Heart right ventricle (tissue), 16 donors: ENCODE measurements at regions not wholly inside any gene's neighbourhood (a gene's known extent, or its start where the extent isn't known, plus 50 kb on each side); places are given as distances from the start of the nearest gene placed in this dataset.

ENCODE experiments used
- ATAC-seq, 8 donors: fragments of 200-7000 bp; cut with Tn5 transposase; one replicate each; pipeline ENCODE4 v1.9.1; 2020; ENCODE audit warnings: mild to moderate bottlenecking in 8 of 8, moderate library complexity in 8 of 8, moderate number of reproducible peaks in 1 of 8
- DNase-seq, 2 donors: peaks; one replicate each; pipeline ENCODE4 v3.0.0-alpha.2; 2020
- H3K27ac ChIP-seq, 10 donors: fragments of 200-600 bp; sonication (generic) in 2 of 10; one replicate each; pipeline versions ENCODE4 v1.5.0 to v1.8.0; 2020 to 2022; ENCODE audit warnings: mild to moderate bottlenecking in 3 of 10
- H3K27me3 ChIP-seq, 7 donors: fragments of 200-600 bp; one replicate each; pipeline ENCODE4 v1.8.0; 2021 to 2022; ENCODE audit warnings: mild to moderate bottlenecking in 2 of 7
- H3K36me3 ChIP-seq, 9 donors: fragments of 200-600 bp; sonication (generic) in 1 of 9; one replicate each; pipeline versions ENCODE4 v1.5.0 to v1.8.0; 2020 to 2022; ENCODE audit warnings: mild to moderate bottlenecking in 2 of 9
- H3K4me1 ChIP-seq, 9 donors: fragments of 200-600 bp; sonication (generic) in 1 of 9; one replicate each; pipeline versions ENCODE4 v1.5.0 to v1.8.0; 2020 to 2022; ENCODE audit warnings: mild to moderate bottlenecking in 4 of 9
- H3K4me3 ChIP-seq, 10 donors: fragments of 200-600 bp; sonication (generic) in 2 of 10; one replicate each; pipeline versions ENCODE4 v1.5.0 to v1.8.0; 2020 to 2022; ENCODE audit warnings: mild to moderate bottlenecking in 7 of 10, moderate library complexity in 2 of 10
- H3K9me3 ChIP-seq, 11 donors: fragments of 200-600 bp in 10 of 11; sonication (generic) in 2 of 11; one replicate each; pipeline versions ENCODE4 v1.5.0 to v1.8.0; 2013 to 2022; ENCODE audit warnings: mild to moderate bottlenecking in 2 of 11, control low read depth in 1 of 11, moderate library complexity in 1 of 11
- WGBS, 2 donors: extraction: QIAGEN DNeasy Blood & Tissue Kit; methylation state at CpG; one replicate each; pipeline ENCODE4 v1.1.7; 2013; ENCODE audit warnings: inconsistent platforms in 1 of 2; 5-methylcytosine and 5-hydroxymethylcytosine counted together
- intact Hi-C, 10 donors: fragments of 100-400 bp; cut with DNase I; formaldehyde crosslinking; loops; one replicate each; pipeline versions ENCODE4 v1.11.1 to v1.14.2; 2022
- TF ChIP-seq, protein P1 (sequence below), 9 donors: fragments of 200-600 bp; sonication (generic) in 2 of 9; IDR thresholded peaks; one replicate each; pipeline versions ENCODE4 v1.5.0 to v1.8.0; 2021 to 2022; ENCODE audit warnings: antibody characterized with exemption in 9 of 9, mild to moderate bottlenecking in 5 of 9, moderate library complexity in 1 of 9
- donor health status: Arrhythmogenic right ventricular cardiomyopathy.
- donor health status: ischemic (EF 13 %, LVEDD 7.1; RV severe dilation, severe dysfunction).
- donor health status: healthy with polysubstance abuse.
- donor health status: DM: no; HTN: yes; CAD: no.
- donor health status: DM: no; HTN: no; CAD: no.
- donor health status: ischemic (EF 25% LVEDD 6.9; RV normal size, moderate dysfunction).
- donor health status: ischemic (EF 25% LVEDD 5.7; RV mildly dilated, moderate dysfunction).
- donor health status: healthy.
- donor health status: DM: yes; HTN: yes; CAD: no.
- donor health status: Ischemic cardiomyopathy.
- donor health status: ischemic (EF 35%, LVEDD 5.7; RV mildly dilated, moderate dysfunction).
- donor health status: nonischemic (EF 11% LVEDD 7.7; RV severe dilation, severe dysfunction).
- donor health status: DM: yes; HTN: yes; CAD: no.
- donor health status: PGD.
- donor health status: ischemic (EF 29% LVEDD 5.4; RV normal size, mild dysfunction).
- donor health status: nonischemic (EF 23%, LVEDD 6.1; RV moderate dilation, normal function).

DNA sequence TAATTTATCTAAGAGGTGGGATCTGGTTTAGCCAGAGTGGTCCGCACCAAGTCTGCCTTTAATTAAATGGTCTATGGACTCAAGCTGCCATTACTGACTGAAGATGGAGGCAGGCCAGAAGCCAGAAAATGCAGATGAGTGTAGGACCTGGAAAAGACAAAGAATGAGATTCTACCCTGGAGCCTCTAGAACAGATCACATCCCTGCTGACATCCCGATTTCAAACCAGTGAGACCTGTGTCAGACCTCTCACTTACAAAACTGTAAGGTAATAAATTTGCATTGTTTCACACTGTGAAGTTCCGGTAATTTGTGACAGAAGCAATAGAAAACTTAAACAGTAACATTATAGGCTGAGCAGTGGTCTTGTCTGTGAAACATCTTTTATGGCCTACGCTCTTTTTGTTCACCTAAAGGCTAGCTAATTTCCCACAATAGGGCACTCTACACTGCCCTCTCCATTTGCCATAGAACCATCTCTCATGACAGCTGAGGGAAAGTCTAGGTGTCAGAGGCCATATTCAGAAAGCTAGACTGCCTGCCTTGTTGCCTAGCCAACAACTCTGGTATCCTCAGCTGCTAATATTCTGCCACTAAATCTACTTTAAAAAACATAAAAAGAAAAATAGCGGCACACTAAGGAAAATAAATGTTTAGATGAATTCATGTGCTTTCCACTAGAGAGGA lies 1396.2 kb upstream of the PIK3C3 start:
- WGBS, 2 donors = 90 to 92% methylated on average over 5 of the region's 5 CpGs

DNA sequence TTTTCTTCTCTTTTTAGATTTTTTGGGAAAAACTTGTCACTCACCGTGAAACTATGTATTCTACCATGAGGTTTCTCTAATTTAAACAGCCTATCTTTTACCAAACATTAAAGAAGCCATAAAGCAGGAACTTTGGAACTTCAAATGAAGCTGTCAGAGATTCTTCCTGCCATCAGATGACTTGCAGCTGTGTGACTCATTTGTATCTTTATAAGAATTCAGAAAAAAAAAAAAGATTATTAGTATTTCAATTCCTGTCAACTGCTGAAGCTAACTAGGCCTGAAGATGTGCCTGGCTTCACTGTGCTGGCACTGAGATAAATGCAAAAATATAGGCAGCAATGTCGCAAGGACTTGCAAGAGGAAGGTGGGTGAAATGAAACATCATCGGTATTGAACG lies 1399.1 kb upstream of the PIK3C3 start:
- H3K9me3 ChIP-seq = no peaks in the 10 kb centered on the region
- no peaks in the 10 kb centered on the region for H3K4me1 ChIP-seq
- ATAC-seq (no peak), DNase-seq (no peak)
- TF ChIP-seq, protein P1, sequence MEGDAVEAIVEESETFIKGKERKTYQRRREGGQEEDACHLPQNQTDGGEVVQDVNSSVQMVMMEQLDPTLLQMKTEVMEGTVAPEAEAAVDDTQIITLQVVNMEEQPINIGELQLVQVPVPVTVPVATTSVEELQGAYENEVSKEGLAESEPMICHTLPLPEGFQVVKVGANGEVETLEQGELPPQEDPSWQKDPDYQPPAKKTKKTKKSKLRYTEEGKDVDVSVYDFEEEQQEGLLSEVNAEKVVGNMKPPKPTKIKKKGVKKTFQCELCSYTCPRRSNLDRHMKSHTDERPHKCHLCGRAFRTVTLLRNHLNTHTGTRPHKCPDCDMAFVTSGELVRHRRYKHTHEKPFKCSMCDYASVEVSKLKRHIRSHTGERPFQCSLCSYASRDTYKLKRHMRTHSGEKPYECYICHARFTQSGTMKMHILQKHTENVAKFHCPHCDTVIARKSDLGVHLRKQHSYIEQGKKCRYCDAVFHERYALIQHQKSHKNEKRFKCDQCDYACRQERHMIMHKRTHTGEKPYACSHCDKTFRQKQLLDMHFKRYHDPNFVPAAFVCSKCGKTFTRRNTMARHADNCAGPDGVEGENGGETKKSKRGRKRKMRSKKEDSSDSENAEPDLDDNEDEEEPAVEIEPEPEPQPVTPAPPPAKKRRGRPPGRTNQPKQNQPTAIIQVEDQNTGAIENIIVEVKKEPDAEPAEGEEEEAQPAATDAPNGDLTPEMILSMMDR (IDR thresholded peaks at IDR 0.05) = no peak
- WGBS, 2 donors = 75 to 76% methylated on average over 4 of the region's 4 CpGs
- H3K27me3 ChIP-seq = no peaks in the 10 kb centered on the region
- intact Hi-C loops = no loop called here
- H3K27ac ChIP-seq = no peak overlapping the region
- no peaks in the 10 kb centered on the region for H3K36me3 ChIP-seq
- H3K4me3 ChIP-seq = no peak overlapping the region

More for the DNA sequence above, 1396.2 kb upstream of the PIK3C3 start:
- H3K27ac ChIP-seq = no peak overlapping the region
- ATAC-seq (no peak), DNase-seq (no peak)
- intact Hi-C loops = no loop called here
- TF ChIP-seq, protein P1 (IDR thresholded peaks at IDR 0.05) = no peak
- peaks cover 0 to 4% (median 0%) of the 10 kb centered on the region in 11 donors for H3K9me3 ChIP-seq
- no peaks in the 10 kb centered on the region for H3K4me1 ChIP-seq
- no peaks in the 10 kb centered on the region for H3K36me3 ChIP-seq
- H3K27me3 ChIP-seq = no peaks in the 10 kb centered on the region
- H3K4me3 ChIP-seq = no peak overlapping the region

DNA sequence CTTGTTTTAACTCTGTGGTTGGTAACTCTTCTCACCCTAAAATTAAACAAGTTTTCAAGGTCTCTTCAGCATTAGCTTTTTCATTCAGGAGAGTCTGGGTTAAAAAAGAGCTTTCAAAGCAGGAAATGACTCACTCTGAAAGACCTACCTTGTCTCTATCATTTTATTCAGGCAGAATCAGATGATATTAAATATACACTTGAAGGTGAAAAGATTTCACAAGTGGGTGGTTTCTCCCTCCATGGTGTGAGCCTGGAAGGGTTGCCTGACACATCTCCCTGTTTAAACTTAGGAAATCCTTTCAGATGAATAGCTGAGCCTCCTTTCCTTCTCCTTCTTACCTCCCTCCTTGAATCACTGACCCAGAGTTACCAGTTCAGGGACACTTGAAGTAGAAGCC lies 1402.0 kb upstream of the PIK3C3 start:
- TF ChIP-seq, protein P1 (IDR thresholded peaks at IDR 0.05) = no peak
- no peak overlapping the region for H3K27ac ChIP-seq
- no peak for DNase-seq
- intact Hi-C loops = no loop called here
- no peaks in the 10 kb centered on the region for H3K4me1 ChIP-seq
- H3K36me3 ChIP-seq = no peaks in the 10 kb centered on the region
- no peak for ATAC-seq
- H3K27me3 ChIP-seq = no peaks in the 10 kb centered on the region
- H3K9me3 ChIP-seq = no peaks in the 10 kb centered on the region
- no peak overlapping the region for H3K4me3 ChIP-seq

DNA sequence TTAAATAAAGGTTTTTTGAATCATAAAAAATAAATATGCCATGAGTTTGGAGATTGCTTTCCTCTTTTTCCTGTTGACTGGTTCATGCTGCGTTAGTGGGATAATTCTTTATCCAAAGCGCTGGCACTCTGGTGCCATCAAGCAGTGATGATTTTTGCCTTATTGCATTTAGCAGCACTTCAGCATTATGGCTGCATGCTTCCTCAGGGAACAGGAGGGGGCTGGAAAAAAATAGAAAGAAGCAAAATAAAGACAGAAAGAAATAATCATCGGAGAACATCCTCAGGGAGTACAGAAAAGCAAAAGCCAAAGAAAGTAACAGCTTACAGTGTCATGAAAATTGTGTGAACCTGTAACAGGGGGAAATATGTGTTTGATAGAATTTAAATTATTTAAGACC lies 1408.2 kb upstream of the PIK3C3 start:
- H3K27me3 ChIP-seq = no peaks in the 10 kb centered on the region
- no peaks in the 10 kb centered on the region for H3K4me1 ChIP-seq
- H3K27ac ChIP-seq = no peak overlapping the region
- no peaks in the 10 kb centered on the region for H3K36me3 ChIP-seq
- ATAC-seq (no peak), DNase-seq (no peak)
- H3K4me3 ChIP-seq = no peak overlapping the region
- H3K9me3 ChIP-seq = no peaks in the 10 kb centered on the region
- WGBS, 2 donors = 69 to 86% methylated on average over 3 of the region's 3 CpGs
- intact Hi-C loops = no loop called here
- TF ChIP-seq, protein P1 (IDR thresholded peaks at IDR 0.05) = no peak
